Progenitor cell of endocrine pancreas (in vitro differentiated cells): ENCODE measurements at regions not wholly inside any gene's neighbourhood (a gene's known extent, or its start where the extent isn't known, plus 50 kb on each side); places are given as distances from the start of the nearest gene placed in this dataset.
A peak's percentile ranks its signal among the peaks of the same experiment; 100 is the strongest.

Experiments
- DNase-seq: peaks from one replicate; pipeline ENCODE4 v3.0.0; 2021; ENCODE audit warnings: low spot score; ENCODE audit not compliant: unreplicated experiment
- H3K27ac Mint-ChIP-seq: 2 replicates; pipeline ENCODE4 v1.8.0; 2021; ENCODE audit warnings: mild to moderate bottlenecking, moderate library complexity, mixed read lengths
- H3K27me3 Mint-ChIP-seq: 2 replicates; pipeline ENCODE4 v1.8.0; 2021; ENCODE audit warnings: mixed read lengths
- H3K36me3 Mint-ChIP-seq: 2 replicates; pipeline ENCODE4 v1.8.0; 2022; ENCODE audit warnings: mixed read lengths; ENCODE audit not compliant: insufficient read depth
- H3K4me1 Mint-ChIP-seq: 2 replicates; pipeline ENCODE4 v1.8.0; 2021; ENCODE audit warnings: low read depth, mixed read lengths
- H3K4me3 Mint-ChIP-seq: 2 replicates; pipeline ENCODE4 v1.8.0; 2021; ENCODE audit warnings: low read depth, mild to moderate bottlenecking, moderate library complexity, mixed read lengths
- H3K9me3 Mint-ChIP-seq: 2 replicates; pipeline ENCODE4 v1.8.0; 2021; ENCODE audit warnings: low read depth, mixed read lengths
- CTCF ChIP-seq: fragments of 200-600 bp; sonication (generic); IDR thresholded peaks from one replicate; pipeline ENCODE4 v1.5.0; 2021; ENCODE audit warnings: antibody characterized with exemption, mild to moderate bottlenecking; ENCODE audit not compliant: unreplicated experiment

GRCh38 chr14:84399296-84399910 is 1130.5 kb upstream of the FLRT2 start:
- H3K27me3 Mint-ChIP-seq, result no peaks in the 10 kb centered on the region
- H3K36me3 Mint-ChIP-seq, result no peaks in the 10 kb centered on the region

GRCh38 chr14:84401631-84402030 is 1128.3 kb upstream of the FLRT2 start:
- TF ChIP-seq CTCF, result no peak
- Mint-ChIP-seq H3K4me1 (peaks cover 12% of the 10 kb centered on the region), H3K4me3 (no peak overlapping the region), H3K27me3 (no peaks in the 10 kb centered on the region), H3K9me3 (no peaks in the 10 kb centered on the region), H3K36me3 (no peaks in the 10 kb centered on the region), H3K27ac (no peak overlapping the region)
- no peak for DNase-seq

More at GRCh38 chr14:84399296-84399910, 1130.5 kb upstream of the FLRT2 start:
- H3K4me3 Mint-ChIP-seq, result no peak overlapping the region
- DNase-seq, result no peak
- no peaks in the 10 kb centered on the region for H3K9me3 Mint-ChIP-seq
- H3K27ac Mint-ChIP-seq, result no peak overlapping the region
- H3K4me1 Mint-ChIP-seq, result peaks cover 9% of the 10 kb centered on the region
- no peak for TF ChIP-seq CTCF

- H3K9me3 Mint-ChIP-seq, result no peaks in the 10 kb centered on the region
- no peak for TF ChIP-seq CTCF
- H3K4me1 Mint-ChIP-seq, result peaks cover 12% of the 10 kb centered on the region
- no peak overlapping the region for H3K4me3 Mint-ChIP-seq
- H3K27me3 Mint-ChIP-seq, result no peaks in the 10 kb centered on the region
- no peaks in the 10 kb centered on the region for H3K36me3 Mint-ChIP-seq
- peak overlapping the region; percentile 83 for H3K27ac Mint-ChIP-seq
- DNase-seq, result no peak
These were observed 1126.4 kb upstream of the FLRT2 start for GRCh38 chr14:84403585-84403984.

GRCh38 chr14:84404246-84404645 is 1125.7 kb upstream of the FLRT2 start:
- H3K27ac Mint-ChIP-seq, result no peak overlapping the region
- H3K4me3 Mint-ChIP-seq, result no peak overlapping the region
- DNase-seq, result no peak
- H3K36me3 Mint-ChIP-seq, result no peaks in the 10 kb centered on the region
- H3K4me1 Mint-ChIP-seq, result peaks cover 12% of the 10 kb centered on the region
- TF ChIP-seq CTCF, result no peak
- H3K9me3 Mint-ChIP-seq, result no peaks in the 10 kb centered on the region
- no peaks in the 10 kb centered on the region for H3K27me3 Mint-ChIP-seq

GRCh38 chr14:84409435-84409834 is 1120.5 kb upstream of the FLRT2 start:
- no peak for DNase-seq
- no peak overlapping the region for H3K27ac Mint-ChIP-seq

More at GRCh38 chr14:84409435-84409834, 1120.5 kb upstream of the FLRT2 start:
- TF ChIP-seq CTCF, result no peak
- peaks cover 2% of the 10 kb centered on the region for H3K4me1 Mint-ChIP-seq
- H3K9me3 Mint-ChIP-seq, result peaks cover 20% of the 10 kb centered on the region
- H3K4me3 Mint-ChIP-seq, result no peak overlapping the region
- H3K36me3 Mint-ChIP-seq, result no peaks in the 10 kb centered on the region
- H3K27me3 Mint-ChIP-seq, result no peaks in the 10 kb centered on the region
